GM19328 (cell line): ENCODE measurements at regions not wholly inside any gene's neighbourhood (a gene's known extent, or its start where the extent isn't known, plus 50 kb on each side); places are given as distances from the start of the nearest gene placed in this dataset.

Experiments
- ATAC-seq: cut with Tn5 transposase; IDR thresholded peaks from one replicate; pipeline ENCODE4 v1.9.1; 2021; ENCODE audit warnings: mild to moderate bottlenecking, moderate library complexity; ENCODE audit not compliant: unreplicated experiment

DNA sequence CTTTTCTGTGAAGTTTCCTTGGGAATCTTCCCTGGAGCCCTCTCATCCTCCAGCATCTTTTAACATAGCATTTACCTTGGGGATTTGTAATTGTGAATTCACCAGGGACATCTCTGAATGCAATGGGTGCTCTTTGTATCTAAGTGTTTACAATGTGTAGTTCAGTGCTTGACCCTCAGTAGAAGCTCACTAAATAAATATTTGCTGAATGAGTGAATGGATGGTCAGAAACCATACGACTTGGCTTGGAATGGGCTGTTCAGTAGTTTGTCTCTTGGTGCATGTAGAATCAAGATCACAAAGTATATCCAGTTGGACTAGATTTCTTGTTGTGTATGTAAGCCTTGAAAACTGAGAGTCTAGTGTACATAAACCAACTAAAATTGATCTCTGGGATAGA lies 81.8 kb upstream of the MEF2C start:
- ATAC-seq = no peak

DNA sequence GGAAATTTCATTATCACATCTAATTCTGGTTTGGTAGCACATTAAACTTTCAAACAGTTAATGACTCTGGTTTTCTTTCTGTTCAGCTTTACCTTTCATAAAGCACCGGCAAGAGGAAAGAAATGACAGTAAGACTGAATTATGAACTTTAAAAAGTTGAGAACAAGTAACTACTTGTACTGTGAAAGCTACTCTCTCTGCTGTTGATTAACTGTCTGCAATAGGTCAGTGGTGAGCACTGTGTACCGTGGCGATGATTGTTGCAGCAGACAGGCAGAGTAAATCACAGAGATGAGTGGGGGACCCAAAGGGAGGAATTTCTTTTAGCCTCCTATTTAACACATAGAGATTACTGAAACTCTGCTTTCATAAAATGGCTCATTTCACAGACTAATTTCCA lies 74.0 kb upstream of the MEF2C start:
- ATAC-seq = no peak

DNA sequence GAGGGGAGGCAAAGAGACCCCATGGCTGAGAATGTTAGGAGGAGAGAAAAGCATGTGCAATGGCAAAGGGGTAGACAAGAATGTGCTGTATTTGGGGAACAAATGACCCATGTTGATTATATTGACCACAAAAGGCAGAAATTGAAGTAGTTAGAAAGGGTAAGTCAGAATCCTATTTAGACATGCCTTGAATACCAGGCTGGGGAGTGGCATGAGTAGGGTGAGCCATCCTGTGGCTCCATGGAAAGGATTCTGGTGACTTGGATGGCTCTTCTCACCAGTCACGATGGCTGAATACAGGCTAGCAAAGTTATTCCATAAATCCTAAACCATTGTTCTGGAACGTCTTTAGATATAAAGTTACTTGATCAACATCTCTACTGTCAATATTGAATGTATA lies 73.4 kb upstream of the MEF2C start:
- no peak for ATAC-seq

GRCh38 chr5:88955403-88955802 lies 72.4 kb upstream of the MEF2C start:
- ATAC-seq = no peak

DNA sequence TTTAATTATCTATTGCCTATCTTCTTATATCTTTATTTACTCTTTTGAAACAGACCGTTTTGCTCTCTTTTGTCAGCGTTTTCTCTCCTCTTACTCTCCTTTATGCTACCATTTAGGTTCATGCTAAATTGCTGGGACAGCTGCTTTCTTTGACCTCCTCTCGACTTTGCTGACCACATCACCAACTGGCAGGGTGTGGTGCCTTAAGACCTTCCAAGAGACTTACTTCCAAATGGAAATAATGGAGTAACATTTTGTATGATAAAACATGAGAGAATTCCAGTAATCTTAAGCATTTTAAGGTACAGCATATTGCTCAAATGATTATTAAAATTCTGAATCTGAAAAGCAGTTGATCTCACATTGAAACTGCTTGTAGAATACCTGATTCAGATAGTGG lies 71.5 kb upstream of the MEF2C start:
- ATAC-seq = no peak

DNA sequence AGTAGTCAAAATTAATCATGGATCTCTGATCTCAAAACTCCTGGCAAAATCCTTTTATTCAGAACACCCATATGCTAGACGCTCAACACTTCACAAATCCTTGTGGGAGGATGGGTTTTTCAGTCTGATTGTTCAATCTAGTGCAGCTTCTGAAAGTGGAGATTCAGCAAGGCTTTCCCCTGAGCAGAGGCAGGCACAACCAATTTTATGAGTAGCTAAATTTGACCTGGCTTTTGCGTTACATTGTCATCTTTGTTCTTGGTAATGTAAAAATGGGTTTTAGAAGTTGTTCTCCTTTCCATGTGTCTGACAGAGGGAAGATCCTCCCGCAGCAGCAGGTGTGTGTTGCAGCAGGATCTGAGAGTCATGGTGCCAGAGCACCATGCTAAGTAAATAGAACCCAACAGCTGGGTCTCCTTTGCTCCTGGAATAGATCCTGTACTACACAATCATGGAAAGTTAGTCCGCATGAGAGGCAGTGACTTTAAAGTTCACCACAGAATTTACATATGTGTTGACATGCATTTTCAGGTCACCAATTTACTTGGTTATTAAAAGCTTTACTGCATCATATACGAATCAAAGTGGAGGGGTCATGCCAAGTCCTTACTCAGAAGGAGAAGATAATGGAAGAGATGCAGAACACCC lies 70.1 kb upstream of the MEF2C start:
- ATAC-seq = no peak

- ATAC-seq = no peak
Observed at GRCh38 chr5:88952344-88952743, 69.4 kb upstream of the MEF2C start.

GRCh38 chr5:88951457-88951856 lies 68.5 kb upstream of the MEF2C start:
- ATAC-seq = no peak

GRCh38 chr5:88948746-88949600 lies 66.0 kb upstream of the MEF2C start:
- ATAC-seq = no peak

- ATAC-seq = no peak
Observed at GRCh38 chr5:88944751-88945531, 62.0 kb upstream of the MEF2C start.

DNA sequence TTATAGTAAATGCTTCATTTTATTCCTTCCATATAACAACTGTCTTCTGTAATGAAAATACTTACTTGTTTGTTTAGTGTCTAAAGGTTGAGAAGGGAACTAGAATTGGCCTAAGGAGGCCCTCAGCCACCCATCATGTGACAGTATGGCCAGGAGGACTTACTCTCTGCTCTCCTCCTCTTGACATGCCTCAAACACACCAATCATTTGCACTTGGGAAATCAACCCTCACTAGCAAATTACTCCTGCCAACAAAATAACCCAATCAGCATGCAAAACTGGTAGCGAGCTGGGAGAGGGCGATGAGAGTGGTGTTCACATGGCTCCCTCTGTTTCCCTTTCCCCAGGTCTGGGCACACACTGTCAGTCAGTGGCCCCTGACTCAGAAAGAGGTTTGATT lies 58.6 kb upstream of the MEF2C start:
- no peak for ATAC-seq

DNA sequence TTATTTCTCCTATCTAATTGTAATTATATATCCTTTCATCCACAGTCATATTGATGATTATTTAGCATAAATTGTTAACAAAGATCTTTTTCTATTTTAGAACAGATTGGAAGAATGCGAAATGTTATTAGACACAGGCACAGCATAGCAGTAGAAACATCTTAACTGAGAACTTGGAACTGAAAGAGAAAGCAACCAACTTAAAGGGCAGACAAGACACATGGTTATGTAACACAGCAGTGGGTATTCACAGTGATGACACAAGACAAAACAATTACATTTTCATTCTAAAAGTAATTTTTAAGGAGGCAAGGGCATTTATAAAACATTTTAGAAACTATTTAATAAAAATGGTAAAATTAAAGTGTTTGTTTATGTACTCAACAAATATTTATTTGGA lies 57.7 kb upstream of the MEF2C start:
- peak; percentile 55 for ATAC-seq

DNA sequence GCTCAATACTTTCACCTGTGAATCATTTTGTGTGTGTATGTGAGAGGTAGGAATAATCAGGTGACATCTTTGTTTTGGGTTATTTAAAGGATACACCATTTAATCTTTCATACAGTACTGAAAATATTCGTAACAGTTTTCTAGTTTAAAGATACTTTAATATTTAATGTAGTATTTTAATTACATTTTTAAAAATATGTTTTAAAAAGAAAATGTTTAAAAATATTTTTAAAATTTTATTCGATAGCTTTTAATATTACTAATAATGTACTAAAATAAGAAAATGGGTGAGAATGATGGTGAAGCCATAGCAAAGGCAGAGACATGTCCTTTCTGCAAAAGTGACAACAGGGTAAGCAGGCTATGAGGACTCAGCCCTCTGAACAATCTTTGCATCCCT lies 56.3 kb upstream of the MEF2C start:
- no peak for ATAC-seq

- no peak for ATAC-seq
Observed at GRCh38 chr5:88938488-88938887, 55.5 kb upstream of the MEF2C start.

DNA sequence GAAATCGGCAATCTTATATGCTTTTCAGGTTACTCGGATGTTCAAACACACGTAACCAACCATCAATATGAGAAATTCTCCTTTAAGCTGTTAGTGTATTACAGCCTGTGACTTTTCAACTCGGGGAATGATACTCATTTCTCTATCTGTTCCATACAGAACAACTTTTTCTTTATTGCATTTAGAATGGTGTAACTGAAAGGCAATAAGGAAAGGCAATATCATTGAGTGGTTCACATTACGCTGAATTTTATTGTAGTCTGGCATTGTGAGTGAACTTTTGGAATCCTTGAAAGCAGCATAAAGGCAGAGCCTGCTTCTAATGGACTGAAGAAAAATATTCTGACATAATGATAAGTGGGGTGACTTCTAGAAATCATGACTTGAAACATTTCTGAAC lies 54.4 kb upstream of the MEF2C start:
- no peak for ATAC-seq

DNA sequence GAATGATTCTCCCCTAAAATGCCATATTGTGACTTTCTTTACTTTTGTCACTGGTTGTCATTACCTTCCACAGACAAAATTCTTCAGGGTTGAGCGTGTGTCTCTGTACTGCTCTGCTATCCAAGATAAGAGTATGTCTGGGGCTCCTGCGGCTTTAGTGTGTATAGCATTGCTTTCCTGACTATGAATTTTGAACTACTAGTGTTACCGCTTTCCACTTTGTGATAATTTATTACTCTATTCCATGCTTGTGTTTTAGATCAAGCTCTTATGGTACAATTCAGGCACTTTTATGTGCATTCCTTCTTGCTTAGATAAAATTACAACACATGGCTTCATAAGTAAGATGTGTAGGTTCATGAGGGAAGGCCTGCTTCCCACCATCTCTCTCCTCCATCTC lies 51.5 kb upstream of the MEF2C start:
- ATAC-seq = no peak
